PC-9 (cell line): ENCODE measurements at regions not wholly inside any gene's neighbourhood (a gene's known extent, or its start where the extent isn't known, plus 50 kb on each side); places are given as distances from the start of the nearest gene placed in this dataset.

Source experiments
- BruUV-seq: library from RNA; stranded (reverse); fragments of 400-500 nt; replicated peaks from 2 replicates; lab custom pipeline; 2021; lab: Mats Ljungman, UMichigan
- CTCF ChIA-PET: fragments of 300-600 bp; sonication (Branson Sonifier 250); formaldehyde crosslinking; loops from one replicate; lab custom pipeline; 2022; ENCODE audit warnings: antibody characterized with exemption; lab: Charles Lee
- POLR2A ChIA-PET: fragments of 300-600 bp; sonication (Branson Sonifier 250); formaldehyde crosslinking; loops from one replicate; lab custom pipeline; 2022; ENCODE audit warnings: antibody characterized with exemption; ENCODE audit not compliant: unreplicated experiment; lab: Charles Lee
- DNase-seq, 2 experiments: peaks; one replicate each; pipeline versions ENCODE4 v3.0.0 to v3.0.0-alpha.2; 2015 to 2022; ENCODE audit warnings: mixed read lengths in 1 of 2
- H2AFZ ChIP-seq: fragments of 200-600 bp; sonication (generic); 2 replicates; pipeline ENCODE4 v1.8.1; 2017; ENCODE audit warnings: antibody characterized with exemption
- H3F3A ChIP-seq: fragments of 200-600 bp; sonication (generic); 2 replicates; pipeline ENCODE4 v1.8.1; 2017; ENCODE audit warnings: antibody characterized with exemption, mild to moderate bottlenecking, low read depth; ENCODE audit not compliant: insufficient read depth
- H3K27ac ChIP-seq: fragments of 200-600 bp; sonication (generic); 2 replicates; pipeline ENCODE4 v1.6.1; 2016; ENCODE audit warnings: mixed run types
- H3K27me3 ChIP-seq: fragments of 200-600 bp; sonication (generic); 2 replicates; pipeline ENCODE4 v1.6.1; 2016; ENCODE audit warnings: low read depth, mixed run types; ENCODE audit not compliant: insufficient read depth
- H3K36me3 ChIP-seq: fragments of 200-600 bp; sonication (generic); 2 replicates; pipeline ENCODE4 v1.6.1; 2016; ENCODE audit warnings: low read depth, mixed run types
- H3K4me1 ChIP-seq: fragments of 200-600 bp; sonication (generic); replicated peaks from 2 replicates; pipeline ENCODE4 v1.6.1; 2016; ENCODE audit warnings: mixed run types; ENCODE audit not compliant: insufficient read depth
- H3K4me2 ChIP-seq: fragments of 200-600 bp; sonication (generic); 2 replicates; pipeline ENCODE4 v1.6.1; 2017; ENCODE audit warnings: mixed run types
- H3K4me3 ChIP-seq: fragments of 200-600 bp; sonication (generic); 2 replicates; pipeline ENCODE4 v1.6.1; 2016; ENCODE audit warnings: mixed run types
- H3K79me2 ChIP-seq: fragments of 200-600 bp; sonication (generic); 2 replicates; pipeline ENCODE4 v1.6.1; 2017; ENCODE audit warnings: low read depth, mixed run types
- H3K9me2 ChIP-seq: fragments of 200-600 bp; sonication (generic); 2 replicates; pipeline ENCODE4 v1.8.1; 2017; ENCODE audit warnings: mild to moderate bottlenecking; ENCODE audit not compliant: insufficient read depth
- H3K9me3 ChIP-seq: fragments of 200-600 bp; sonication (generic); 2 replicates; pipeline ENCODE4 v1.8.1; 2016; ENCODE audit warnings: low read depth; ENCODE audit not compliant: insufficient read depth
- H4K20me1 ChIP-seq: fragments of 200-600 bp; sonication (generic); 2 replicates; pipeline ENCODE4 v1.8.1; 2017; ENCODE audit not compliant: insufficient read depth
- EZH2 ChIP-seq: fragments of 200-600 bp; sonication (generic); IDR thresholded peaks from 2 replicates; pipeline ENCODE4 v1.8.0; 2017; ENCODE audit warnings: antibody characterized with exemption, low read depth
- intact Hi-C: fragments of 100-400 bp; cut with micrococcal nuclease; formaldehyde crosslinking; loops from one replicate; pipeline ENCODE4 v1.10.0; 2022; ENCODE audit not compliant: unreplicated experiment
- TF ChIP-seq, protein P1 (sequence below): fragments of 200-600 bp; sonication (generic); conservative IDR thresholded peaks from 2 replicates; pipeline ENCODE4 v1.6.1; 2017; ENCODE audit warnings: mixed run types, antibody characterized with exemption, mild to moderate bottlenecking, moderate library complexity

DNA sequence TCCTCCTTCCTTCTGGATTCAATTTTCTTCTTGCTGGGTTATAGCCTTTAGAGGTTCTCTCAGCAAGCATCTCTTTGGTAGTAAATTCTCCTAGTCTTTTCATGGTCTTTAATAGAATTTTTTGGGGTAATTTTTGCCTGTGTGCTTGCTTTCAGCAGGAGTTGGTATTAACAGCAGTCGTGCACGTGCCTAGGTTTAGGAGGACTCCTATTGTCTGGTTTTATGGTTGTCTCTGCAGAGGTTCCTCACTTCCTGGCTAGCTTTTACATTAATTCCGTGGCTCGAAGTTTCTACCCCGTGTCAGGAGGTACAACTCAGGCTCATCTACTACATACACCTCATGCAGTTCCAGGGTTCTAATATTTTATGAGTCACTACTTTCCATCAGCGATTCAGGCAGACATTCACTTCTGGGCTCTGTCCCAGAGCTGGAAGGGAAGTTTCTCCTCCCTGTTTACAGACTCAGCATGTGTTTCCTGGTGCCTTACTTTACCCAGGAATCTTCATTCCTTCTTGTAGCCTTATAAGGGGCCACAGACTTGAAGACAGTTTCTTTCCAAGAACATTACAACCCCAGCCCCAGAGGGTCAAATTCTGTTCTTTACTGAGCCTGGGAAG, 643.6 kb downstream of the HS3ST4 start:
- H3K79me2 ChIP-seq, result no peaks in the 10 kb centered on the region
- H3F3A ChIP-seq, result no peaks in the 10 kb centered on the region
- no peaks in the 10 kb centered on the region for H3K27me3 ChIP-seq
- no peaks in the 10 kb centered on the region for H3K9me3 ChIP-seq
- H2AFZ ChIP-seq, result no peak overlapping the region
- ChIA-PET POLR2A (no interaction called here), CTCF (no interaction called here)
- H3K4me3 ChIP-seq, result no peak overlapping the region
- no peaks in the 10 kb centered on the region for H3K4me1 ChIP-seq
- no peak overlapping the region for H3K4me2 ChIP-seq
- H3K9me2 ChIP-seq, result no peaks in the 10 kb centered on the region
- no peak for DNase-seq
- no peaks in the 10 kb centered on the region for H3K36me3 ChIP-seq
- BruUV-seq, result no TSS peak
- TF ChIP-seq EZH2, result no peak
- TF ChIP-seq, protein P1, sequence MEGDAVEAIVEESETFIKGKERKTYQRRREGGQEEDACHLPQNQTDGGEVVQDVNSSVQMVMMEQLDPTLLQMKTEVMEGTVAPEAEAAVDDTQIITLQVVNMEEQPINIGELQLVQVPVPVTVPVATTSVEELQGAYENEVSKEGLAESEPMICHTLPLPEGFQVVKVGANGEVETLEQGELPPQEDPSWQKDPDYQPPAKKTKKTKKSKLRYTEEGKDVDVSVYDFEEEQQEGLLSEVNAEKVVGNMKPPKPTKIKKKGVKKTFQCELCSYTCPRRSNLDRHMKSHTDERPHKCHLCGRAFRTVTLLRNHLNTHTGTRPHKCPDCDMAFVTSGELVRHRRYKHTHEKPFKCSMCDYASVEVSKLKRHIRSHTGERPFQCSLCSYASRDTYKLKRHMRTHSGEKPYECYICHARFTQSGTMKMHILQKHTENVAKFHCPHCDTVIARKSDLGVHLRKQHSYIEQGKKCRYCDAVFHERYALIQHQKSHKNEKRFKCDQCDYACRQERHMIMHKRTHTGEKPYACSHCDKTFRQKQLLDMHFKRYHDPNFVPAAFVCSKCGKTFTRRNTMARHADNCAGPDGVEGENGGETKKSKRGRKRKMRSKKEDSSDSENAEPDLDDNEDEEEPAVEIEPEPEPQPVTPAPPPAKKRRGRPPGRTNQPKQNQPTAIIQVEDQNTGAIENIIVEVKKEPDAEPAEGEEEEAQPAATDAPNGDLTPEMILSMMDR, result no peak
- H3K27ac ChIP-seq, result no peak overlapping the region
- intact Hi-C loops, result no loop called here
- no peaks in the 10 kb centered on the region for H4K20me1 ChIP-seq

DNA sequence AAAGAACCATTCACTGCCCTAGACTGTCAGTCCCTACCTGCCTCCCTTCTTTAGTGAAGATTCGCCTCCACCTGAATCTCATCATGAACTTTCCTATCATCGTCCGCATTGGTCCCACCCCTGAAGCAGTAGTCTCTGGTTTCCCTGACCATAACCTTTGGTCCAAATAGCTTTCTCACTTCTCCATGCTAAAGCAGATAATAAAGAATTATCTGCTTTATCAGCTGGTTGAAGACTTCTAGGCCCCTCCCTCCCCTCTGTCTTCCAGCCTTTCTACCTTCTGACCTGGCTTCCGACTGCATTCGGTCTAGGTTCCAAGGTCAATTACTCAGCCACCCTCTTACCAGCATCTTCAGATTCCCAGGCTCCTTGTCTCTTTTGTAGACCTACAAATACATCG, 650.9 kb downstream of the HS3ST4 start:
- H3K36me3 ChIP-seq, result no peaks in the 10 kb centered on the region
- H3K79me2 ChIP-seq, result no peaks in the 10 kb centered on the region
- no peaks in the 10 kb centered on the region for H4K20me1 ChIP-seq
- CTCF ChIA-PET, result no interaction called here
- no peaks in the 10 kb centered on the region for H3F3A ChIP-seq
- H3K4me3 ChIP-seq, result no peak overlapping the region
- no peak for DNase-seq
- H3K4me1 ChIP-seq, result no peaks in the 10 kb centered on the region
- peaks cover 9% of the 10 kb centered on the region; the same call in 1 of the 2 replicates for H3K27me3 ChIP-seq
- H3K27ac ChIP-seq, result no peak overlapping the region
- no peaks in the 10 kb centered on the region for H3K9me2 ChIP-seq
- BruUV-seq, result no TSS peak
- no peaks in the 10 kb centered on the region for H3K9me3 ChIP-seq
- intact Hi-C loops, result no loop called here
- POLR2A ChIA-PET, result no interaction called here
- no peak for TF ChIP-seq EZH2
- H3K4me2 ChIP-seq, result no peak overlapping the region
- H2AFZ ChIP-seq, result no peak overlapping the region

DNA sequence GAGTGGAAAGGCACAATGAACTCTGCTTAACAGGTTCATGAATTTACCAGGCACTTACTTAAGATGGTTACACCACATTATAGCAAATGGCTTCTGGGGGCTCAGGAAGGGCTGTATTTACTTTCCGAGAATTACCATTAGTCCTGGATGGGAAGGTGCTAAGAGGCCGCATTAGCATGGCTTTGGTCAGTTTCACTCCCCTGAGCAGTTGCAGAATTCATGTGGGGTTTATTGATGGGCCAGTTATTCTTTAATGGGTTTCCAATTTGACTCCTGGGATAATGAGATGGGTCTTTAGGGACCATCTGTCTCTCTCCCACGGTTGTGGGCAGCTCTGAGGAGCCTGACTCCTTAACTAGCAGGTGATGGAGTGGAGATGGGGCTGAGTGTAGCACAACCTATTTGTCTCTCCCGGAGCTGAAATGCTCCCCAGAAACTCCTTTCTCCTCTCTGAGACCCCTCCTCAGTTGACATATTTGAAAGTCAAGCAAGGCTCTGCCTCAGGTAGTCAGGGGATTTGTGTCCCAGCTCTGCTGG, 652.5 kb downstream of the HS3ST4 start:
- TF ChIP-seq EZH2, result no peak
- TF ChIP-seq, protein P1, result no peak
- H3K79me2 ChIP-seq, result no peaks in the 10 kb centered on the region
- peaks cover 9% of the 10 kb centered on the region; the same call in 1 of the 2 replicates for H3K27me3 ChIP-seq
- ChIA-PET CTCF (no interaction called here), POLR2A (no interaction called here)
- intact Hi-C loops, result no loop called here
- no peaks in the 10 kb centered on the region for H3K36me3 ChIP-seq
- H2AFZ ChIP-seq, result no peak overlapping the region
- no peaks in the 10 kb centered on the region for H3K9me3 ChIP-seq
- H3K4me2 ChIP-seq, result no peak overlapping the region
- H3F3A ChIP-seq, result no peaks in the 10 kb centered on the region
- no TSS peak for BruUV-seq
- H4K20me1 ChIP-seq, result no peaks in the 10 kb centered on the region
- no peak overlapping the region for H3K4me3 ChIP-seq
- H3K27ac ChIP-seq, result no peak overlapping the region
- H3K4me1 ChIP-seq, result no peaks in the 10 kb centered on the region
- no peaks in the 10 kb centered on the region for H3K9me2 ChIP-seq
- DNase-seq, result no peak

DNA sequence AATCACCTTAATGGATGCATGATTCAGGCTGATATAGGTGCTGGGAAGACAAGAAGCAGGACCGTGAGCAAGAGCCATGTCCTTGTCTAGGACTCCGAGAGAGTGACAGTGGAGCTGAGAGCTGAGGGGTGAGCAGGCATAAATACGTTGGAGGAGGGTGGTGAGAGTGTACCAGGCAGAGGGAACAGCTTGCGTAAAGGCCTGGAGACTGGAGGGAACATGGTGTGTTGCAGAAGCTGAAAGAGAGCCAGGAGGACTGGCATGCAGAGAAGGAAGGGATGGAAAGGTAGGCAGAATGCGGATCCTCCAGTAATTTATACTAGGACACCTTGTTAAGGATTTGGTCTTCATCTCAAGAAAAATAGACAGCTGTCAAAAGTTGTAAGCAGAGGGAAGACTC, 653.2 kb downstream of the HS3ST4 start:
- no peaks in the 10 kb centered on the region for H3F3A ChIP-seq
- BruUV-seq, result no TSS peak

More for the DNA sequence above, 653.2 kb downstream of the HS3ST4 start:
- Histone ChIP-seq H3K36me3 (no peaks in the 10 kb centered on the region), H4K20me1 (no peaks in the 10 kb centered on the region), H3K79me2 (no peaks in the 10 kb centered on the region), H3K4me3 (no peak overlapping the region), H2AFZ (no peak overlapping the region), H3K9me2 (no peaks in the 10 kb centered on the region), H3K4me1 (no peaks in the 10 kb centered on the region), H3K4me2 (no peak overlapping the region), H3K27ac (no peak overlapping the region), H3K27me3 (peaks cover 9% of the 10 kb centered on the region; the same call in 1 of the 2 replicates), H3K9me3 (no peaks in the 10 kb centered on the region)
- ChIA-PET CTCF (no interaction called here), POLR2A (no interaction called here)
- no peak for TF ChIP-seq EZH2
- TF ChIP-seq, protein P1, result no peak
- intact Hi-C loops, result no loop called here
- no peak for DNase-seq
